GM19193 (cell line): ENCODE measurements at regions not wholly inside any gene's neighbourhood (a gene's known extent, or its start where the extent isn't known, plus 50 kb on each side); places are given as distances from the start of the nearest gene placed in this dataset.

ENCODE experiments used
- POLR2A ChIP-seq: IDR thresholded peaks from 4 replicates; pipeline ENCODE4 v1.6.1; 2011; ENCODE audit not compliant: insufficient read depth, insufficient read length; ENCODE audit errors: extremely low read depth

- no peak for TF ChIP-seq POLR2A
Observed at GRCh38 chr3:46089237-46090011, 62.1 kb upstream of the XCR1 start.

GRCh38 chr3:46087871-46088270, 60.6 kb upstream of the XCR1 start:
- TF ChIP-seq POLR2A = no peak

- TF ChIP-seq POLR2A = no peak
Observed at GRCh38 chr3:46086986-46087385, 59.7 kb upstream of the XCR1 start.

- TF ChIP-seq POLR2A = no peak
Observed at GRCh38 chr3:46086083-46086437, 58.8 kb upstream of the XCR1 start.

GRCh38 chr3:46085421-46086082, 58.3 kb upstream of the XCR1 start:
- no peak for TF ChIP-seq POLR2A

- no peak for TF ChIP-seq POLR2A
Observed at GRCh38 chr3:46083956-46084355, 56.7 kb upstream of the XCR1 start.

- TF ChIP-seq POLR2A = no peak
Observed at GRCh38 chr3:46082849-46083248, 55.6 kb upstream of the XCR1 start.

GRCh38 chr3:46082021-46082420, 54.7 kb upstream of the XCR1 start:
- no peak for TF ChIP-seq POLR2A

- TF ChIP-seq POLR2A = no peak
Observed at GRCh38 chr3:46080969-46081345, 53.7 kb upstream of the XCR1 start.

- TF ChIP-seq POLR2A = no peak
Observed at GRCh38 chr3:46080124-46080968, 53.1 kb upstream of the XCR1 start.

- TF ChIP-seq POLR2A = no peak
Observed at GRCh38 chr3:46078712-46079400, 51.6 kb upstream of the XCR1 start.
